H1 (cell line): ENCODE measurements at regions not wholly inside any gene's neighbourhood (a gene's known extent, or its start where the extent isn't known, plus 50 kb on each side); places are given as distances from the start of the nearest gene placed in this dataset.

ENCODE experiments used
- CTCF ChIA-PET: fragments of 300-600 bp; sonication (Branson Sonifier 250); formaldehyde crosslinking; loops from one replicate; lab custom pipeline; 2021; ENCODE audit not compliant: partially characterized antibody; lab: Charles Lee
- POLR2A ChIA-PET: fragments of 300-600 bp; sonication (Branson Sonifier 250); formaldehyde crosslinking; loops from one replicate; lab custom pipeline; 2021; ENCODE audit warnings: inconsistent platforms; ENCODE audit not compliant: partially characterized antibody; lab: Charles Lee
- DNase-seq, 2 experiments: peaks; one replicate each; pipeline versions ENCODE4 v3.0.0 to v3.0.0-alpha.2; 2010 to 2022; ENCODE audit warnings: low spot score in 2 of 2, low read depth in 1 of 2, mixed read lengths in 1 of 2
- FAIRE-seq: peaks from 2 replicates; lab custom pipeline; 2011; peaks lifted over from hg19 to GRCh38; lab: Jason Lieb, UNC
- H2AFZ ChIP-seq: 2 replicates; pipeline ENCODE4 v1.8.1; 2012; ENCODE audit warnings: low read length, inconsistent platforms
- H2AK5ac ChIP-seq: 2 replicates; pipeline ENCODE4 v1.6.1; 2013; ENCODE audit warnings: low read depth, low read length
- H2BK120ac ChIP-seq: replicated peaks from 2 replicates; pipeline ENCODE3; 2013; ENCODE audit warnings: low read depth, low read length, inconsistent platforms
- H2BK12ac ChIP-seq: 2 replicates; pipeline ENCODE4 v1.6.1; 2013; ENCODE audit warnings: low read depth, low read length
- H2BK15ac ChIP-seq: 2 replicates; pipeline ENCODE4 v1.6.1; 2013; ENCODE audit warnings: low read length
- H2BK20ac ChIP-seq: 2 replicates; pipeline ENCODE4 v1.6.1; 2013; ENCODE audit warnings: low read length
- H2BK5ac ChIP-seq: 2 replicates; pipeline ENCODE4 v1.6.1; 2013; ENCODE audit warnings: low read depth, low read length
- H3K14ac ChIP-seq: 2 replicates; pipeline ENCODE4 v1.6.1; 2013; ENCODE audit warnings: inconsistent platforms; ENCODE audit not compliant: insufficient read length
- H3K18ac ChIP-seq: 2 replicates; pipeline ENCODE4 v1.6.1; 2013; ENCODE audit warnings: low read length; ENCODE audit errors: extremely low read depth
- H3K23ac ChIP-seq: 2 replicates; pipeline ENCODE4 v1.6.1; 2013; ENCODE audit warnings: inconsistent platforms; ENCODE audit not compliant: insufficient read length
- H3K23me2 ChIP-seq: 2 replicates; pipeline ENCODE4 v1.6.1; 2013; ENCODE audit warnings: low read depth, low read length
- H3K27ac ChIP-seq: 2 replicates; pipeline ENCODE4 v1.6.1; 2011; ENCODE audit warnings: low read depth, low read length, inconsistent platforms
- H3K27me3 ChIP-seq, 4 experiments: replicated peaks in 1 of 4; 1 replicate in 1 of 4; 2 replicates in 3 of 4; pipeline versions ENCODE4 v1.6.1 to v1.8.1; 2011 to 2013; ENCODE audit warnings: low read length in 3 of 4, mild to moderate bottlenecking in 3 of 4, inconsistent platforms in 2 of 4, mixed read lengths in 2 of 4, moderate library complexity in 1 of 4; ENCODE audit not compliant: control insufficient read depth in 3 of 4, insufficient read depth in 3 of 4; ENCODE audit errors: extremely low read depth in 1 of 4
- H3K36me3 ChIP-seq, 4 experiments: 2 replicates each; pipeline versions ENCODE4 v1.6.1 to v1.8.1; 2011 to 2013; ENCODE audit warnings: mild to moderate bottlenecking in 4 of 4, low read length in 3 of 4, moderate library complexity in 2 of 4, control low read depth in 1 of 4, inconsistent platforms in 1 of 4; ENCODE audit not compliant: insufficient read depth in 4 of 4, control insufficient read depth in 2 of 4
- H3K4ac ChIP-seq: replicated peaks from 2 replicates; pipeline ENCODE3; 2013; ENCODE audit warnings: low read length, low read depth, mixed read lengths, inconsistent platforms; ENCODE audit not compliant: insufficient read length
- H3K4me1 ChIP-seq, 4 experiments: replicated peaks in 1 of 4; 1 replicate in 1 of 4; 2 replicates in 3 of 4; pipeline versions ENCODE4 v1.6.1 to v1.8.1; 2011 to 2013; ENCODE audit warnings: low read length in 3 of 4, inconsistent platforms in 2 of 4, mixed read lengths in 1 of 4; ENCODE audit not compliant: insufficient read depth in 4 of 4, control insufficient read depth in 3 of 4
- H3K4me2 ChIP-seq, 2 experiments: 2 replicates each; pipeline versions ENCODE4 v1.6.1 to v1.8.1; 2011 to 2013; ENCODE audit warnings: low read depth in 2 of 2, low read length in 2 of 2, control low read depth in 1 of 2, inconsistent platforms in 1 of 2, mild to moderate bottlenecking in 1 of 2; ENCODE audit not compliant: insufficient read depth in 1 of 2
- H3K4me3 ChIP-seq, 4 experiments: fragments of 200-600, 300-600 bp in 1 of 4; sonication (generic), shearing (Covaris generic), sonication (Bioruptor Twin) in 1 of 4; 2 replicates each; pipeline versions ENCODE4 v1.5.1 to v1.8.1; 2011 to 2016; ENCODE audit warnings: low read length in 4 of 4, low read depth in 3 of 4, control low read depth in 2 of 4, inconsistent platforms in 2 of 4, mild to moderate bottlenecking in 2 of 4, mixed read lengths in 1 of 4, moderate library complexity in 1 of 4; ENCODE audit not compliant: insufficient read depth in 2 of 4; ENCODE audit errors: extremely low read depth in 1 of 4
- H3K56ac ChIP-seq: replicated peaks from 2 replicates; pipeline ENCODE3; 2013; ENCODE audit warnings: low read depth, mild to moderate bottlenecking, mixed read lengths, low read length, inconsistent platforms; ENCODE audit not compliant: insufficient read length
- H3K79me1 ChIP-seq: 2 replicates; pipeline ENCODE4 v1.6.1; 2013; ENCODE audit warnings: low read depth, low read length, control low read depth
- H3K79me2 ChIP-seq, 2 experiments: 2 replicates each; pipeline versions ENCODE4 v1.6.1 to v1.8.1; 2012 to 2013; ENCODE audit warnings: low read length in 2 of 2, mild to moderate bottlenecking in 2 of 2, inconsistent platforms in 1 of 2; ENCODE audit not compliant: insufficient read depth in 2 of 2, control insufficient read depth in 1 of 2
- H3K9ac ChIP-seq, 4 experiments: replicated peaks in 1 of 4; 1 replicate in 1 of 4; 2 replicates in 3 of 4; pipeline versions ENCODE4 v1.6.1 to v1.8.1; 2011 to 2013; ENCODE audit warnings: low read depth in 3 of 4, low read length in 3 of 4, control low read depth in 2 of 4, mild to moderate bottlenecking in 2 of 4, moderate library complexity in 2 of 4, inconsistent platforms in 1 of 4; ENCODE audit errors: extremely low read depth in 1 of 4
- H3K9me3 ChIP-seq, 2 experiments: 2 replicates each; pipeline versions ENCODE4 v1.6.1 to v1.8.1; 2012 to 2013; ENCODE audit warnings: mild to moderate bottlenecking in 2 of 2, moderate library complexity in 2 of 2, control low read depth in 1 of 2, inconsistent platforms in 1 of 2, low read depth in 1 of 2, low read length in 1 of 2, mixed read lengths in 1 of 2; ENCODE audit not compliant: insufficient read depth in 2 of 2
- H4K20me1 ChIP-seq, 2 experiments: replicated peaks in 1 of 2; 2 replicates each; pipeline versions ENCODE3 to v1.8.1; 2011 to 2013; ENCODE audit warnings: inconsistent platforms in 2 of 2, low read length in 2 of 2, mild to moderate bottlenecking in 1 of 2; ENCODE audit not compliant: insufficient read depth in 2 of 2, control insufficient read depth in 1 of 2
- H4K5ac ChIP-seq: 2 replicates; pipeline ENCODE4 v1.6.1; 2013; ENCODE audit warnings: low read length, low read depth, mixed read lengths, inconsistent platforms; ENCODE audit not compliant: insufficient read length
- H4K8ac ChIP-seq: 2 replicates; pipeline ENCODE4 v1.8.0; 2013; ENCODE audit warnings: mild to moderate bottlenecking, moderate library complexity, low read length, inconsistent platforms; ENCODE audit not compliant: insufficient read depth; ENCODE audit errors: extremely low read depth
- H4K91ac ChIP-seq: replicated peaks from 2 replicates; pipeline ENCODE3; 2013; ENCODE audit warnings: low read length, mixed read lengths, inconsistent platforms; ENCODE audit not compliant: insufficient read length
- ATF2 ChIP-seq: IDR thresholded peaks from 2 replicates; pipeline ENCODE4 v1.6.1; 2012; ENCODE audit warnings: low read length, inconsistent platforms
- BACH1 ChIP-seq: IDR thresholded peaks from 2 replicates; pipeline ENCODE4 v1.6.1; 2012; ENCODE audit warnings: low read length, improper control_type of control experiment
- CTCF ChIP-seq, 3 experiments: IDR thresholded peaks; 1 replicate in 2 of 3; 2 replicates in 1 of 3; pipeline versions ENCODE4 v1.5.1 to v1.6.1; 2011; ENCODE audit warnings: low read length in 3 of 3, mild to moderate bottlenecking in 3 of 3, inconsistent platforms in 2 of 3, low read depth in 1 of 3, moderate library complexity in 1 of 3; ENCODE audit not compliant: insufficient read depth in 1 of 3; ENCODE audit errors: control extremely low read depth in 1 of 3
- PHF8 ChIP-seq: fragments of 200-600 bp; sonication (generic); conservative IDR thresholded peaks from 2 replicates; pipeline ENCODE4 v1.7.1; 2012; ENCODE audit warnings: low read depth, mild to moderate bottlenecking, inconsistent platforms, low read length, moderate library complexity
- POLR2A ChIP-seq, 2 experiments: IDR thresholded peaks; 1 replicate in 1 of 2; 2 replicates in 1 of 2; pipeline ENCODE4 v1.6.1; 2011; ENCODE audit warnings: low read depth in 2 of 2, low read length in 2 of 2, mild to moderate bottlenecking in 2 of 2; ENCODE audit errors: control extremely low read depth in 1 of 2
- TAF1 ChIP-seq: IDR thresholded peaks from 2 replicates; pipeline ENCODE4 v1.6.1; 2011; ENCODE audit warnings: mild to moderate bottlenecking, low read depth, low read length
- WGBS, 2 experiments: shearing (Covaris generic) in 1 of 2; methylation state at CpG; one replicate each; pipeline versions ENCODE4 v1.1.6 to v1.1.7; 2013 to 2015; ENCODE audit warnings: low lambda C conversion rate in 2 of 2, mixed read lengths in 2 of 2, inconsistent platforms in 1 of 2, low coverage in 1 of 2, missing lambda C conversion rate in 1 of 2; ENCODE audit not compliant: insufficient replicate concordance in 2 of 2, insufficient coverage in 1 of 2, insufficient read length in 1 of 2; ENCODE audit errors: extremely low coverage in 1 of 2, missing lambda C conversion rate in 1 of 2; 5-methylcytosine and 5-hydroxymethylcytosine counted together

GRCh38 chr2:128834880-128835252 lies 516.2 kb upstream of the HS6ST1 start:
- TF ChIP-seq TAF1 (no peak), CTCF (IDR thresholded peaks at IDR 0.05; ENCODE audit: control extremely low read depth in 1 of 3, insufficient read depth in 1 of 3, low read depth in 1 of 3, low read length in 3 of 3) (no peak), PHF8 (no peak), ATF2 (no peak), POLR2A (IDR thresholded peaks at IDR 0.05; ENCODE audit: control extremely low read depth in 1 of 2, low read depth in 2 of 2, low read length in 2 of 2) (no peak), BACH1 (peak; percentile 33; the same call in 1 of the 2 replicates)
- no peak overlapping the region for H2BK5ac ChIP-seq
- H4K5ac ChIP-seq = no peak overlapping the region
- H2AK5ac ChIP-seq = no peak overlapping the region
- H3K56ac ChIP-seq = no peak overlapping the region
- H4K8ac ChIP-seq = no peak overlapping the region
- DNase-seq = no peak
- no peaks in the 10 kb centered on the region for H3K27me3 ChIP-seq
- H2BK120ac ChIP-seq = no peak overlapping the region
- FAIRE-seq = no peak
- H3K23me2 ChIP-seq = no peaks in the 10 kb centered on the region
- H3K14ac ChIP-seq = no peak overlapping the region
- H4K91ac ChIP-seq = no peak overlapping the region
- no peak overlapping the region for H3K9ac ChIP-seq
- 91% methylated on average over 7 of the region's 7 CpGs; no CpG with 5 or more reads in 1 of the 2 experiments for WGBS, 2 experiments
- no peak overlapping the region for H3K4me3 ChIP-seq
- H4K20me1 ChIP-seq = no peaks in the 10 kb centered on the region
- no peak overlapping the region for H2BK20ac ChIP-seq
- no peaks in the 10 kb centered on the region for H3K36me3 ChIP-seq
- H2BK15ac ChIP-seq = no peak overlapping the region
- no peak overlapping the region for H3K27ac ChIP-seq
- CTCF ChIA-PET = interaction anchor here (0.8 kb wide), 1 partner anchor 277 kb away, joined by 3 read pairs; no protein-coding TSS in a partner anchor
- H3K23ac ChIP-seq = no peak overlapping the region
- no peak overlapping the region for H3K4ac ChIP-seq
- no peaks in the 10 kb centered on the region for H3K79me1 ChIP-seq
- H3K4me1 ChIP-seq = peaks cover 0 to 2% (median 0%) of the 10 kb centered on the region in 4 experiments; a peak in 1 of 7 replicates
- no peak overlapping the region for H3K4me2 ChIP-seq
- no peak overlapping the region for H2AFZ ChIP-seq
- POLR2A ChIA-PET = no interaction called here
- no peak overlapping the region for H3K18ac ChIP-seq
- no peak overlapping the region for H2BK12ac ChIP-seq
- no peaks in the 10 kb centered on the region for H3K9me3 ChIP-seq
- no peaks in the 10 kb centered on the region for H3K79me2 ChIP-seq
